ENCODE measurements at regions not wholly inside any gene's neighbourhood (a gene's known extent, or its start where the extent isn't known, plus 50 kb on each side); places are given as distances from the start of the nearest gene placed in this dataset.

DNA sequence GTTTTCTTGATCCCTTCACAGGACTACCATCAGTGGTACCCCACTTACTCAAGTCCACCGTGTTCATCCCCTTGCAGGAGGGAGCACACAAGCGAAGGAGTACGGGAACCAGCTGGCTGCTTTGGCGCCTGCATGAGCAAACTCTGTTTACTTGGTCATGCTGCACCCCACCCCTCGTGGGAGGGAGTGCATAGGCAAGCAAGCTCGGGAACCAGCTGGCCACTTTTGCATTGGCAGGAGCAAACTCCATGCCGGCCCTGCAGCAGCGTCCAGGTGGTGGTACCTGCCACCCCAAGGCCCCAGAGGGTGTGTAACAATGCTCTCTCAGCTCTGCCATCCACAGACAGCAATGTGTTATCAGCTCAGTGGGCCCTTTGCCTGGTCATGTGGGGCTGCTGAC lies 737.8 kb downstream of the FAM181B start:
- TF ChIP-seq, protein P1, sequence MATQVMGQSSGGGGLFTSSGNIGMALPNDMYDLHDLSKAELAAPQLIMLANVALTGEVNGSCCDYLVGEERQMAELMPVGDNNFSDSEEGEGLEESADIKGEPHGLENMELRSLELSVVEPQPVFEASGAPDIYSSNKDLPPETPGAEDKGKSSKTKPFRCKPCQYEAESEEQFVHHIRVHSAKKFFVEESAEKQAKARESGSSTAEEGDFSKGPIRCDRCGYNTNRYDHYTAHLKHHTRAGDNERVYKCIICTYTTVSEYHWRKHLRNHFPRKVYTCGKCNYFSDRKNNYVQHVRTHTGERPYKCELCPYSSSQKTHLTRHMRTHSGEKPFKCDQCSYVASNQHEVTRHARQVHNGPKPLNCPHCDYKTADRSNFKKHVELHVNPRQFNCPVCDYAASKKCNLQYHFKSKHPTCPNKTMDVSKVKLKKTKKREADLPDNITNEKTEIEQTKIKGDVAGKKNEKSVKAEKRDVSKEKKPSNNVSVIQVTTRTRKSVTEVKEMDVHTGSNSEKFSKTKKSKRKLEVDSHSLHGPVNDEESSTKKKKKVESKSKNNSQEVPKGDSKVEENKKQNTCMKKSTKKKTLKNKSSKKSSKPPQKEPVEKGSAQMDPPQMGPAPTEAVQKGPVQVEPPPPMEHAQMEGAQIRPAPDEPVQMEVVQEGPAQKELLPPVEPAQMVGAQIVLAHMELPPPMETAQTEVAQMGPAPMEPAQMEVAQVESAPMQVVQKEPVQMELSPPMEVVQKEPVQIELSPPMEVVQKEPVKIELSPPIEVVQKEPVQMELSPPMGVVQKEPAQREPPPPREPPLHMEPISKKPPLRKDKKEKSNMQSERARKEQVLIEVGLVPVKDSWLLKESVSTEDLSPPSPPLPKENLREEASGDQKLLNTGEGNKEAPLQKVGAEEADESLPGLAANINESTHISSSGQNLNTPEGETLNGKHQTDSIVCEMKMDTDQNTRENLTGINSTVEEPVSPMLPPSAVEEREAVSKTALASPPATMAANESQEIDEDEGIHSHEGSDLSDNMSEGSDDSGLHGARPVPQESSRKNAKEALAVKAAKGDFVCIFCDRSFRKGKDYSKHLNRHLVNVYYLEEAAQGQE (IDR thresholded peaks at IDR 0.05; ENCODE audit: insufficient read depth in 1 of 2, low read depth in 2 of 2, low read length in 1 of 2): no peak
- TF ChIP-seq, protein P2, sequence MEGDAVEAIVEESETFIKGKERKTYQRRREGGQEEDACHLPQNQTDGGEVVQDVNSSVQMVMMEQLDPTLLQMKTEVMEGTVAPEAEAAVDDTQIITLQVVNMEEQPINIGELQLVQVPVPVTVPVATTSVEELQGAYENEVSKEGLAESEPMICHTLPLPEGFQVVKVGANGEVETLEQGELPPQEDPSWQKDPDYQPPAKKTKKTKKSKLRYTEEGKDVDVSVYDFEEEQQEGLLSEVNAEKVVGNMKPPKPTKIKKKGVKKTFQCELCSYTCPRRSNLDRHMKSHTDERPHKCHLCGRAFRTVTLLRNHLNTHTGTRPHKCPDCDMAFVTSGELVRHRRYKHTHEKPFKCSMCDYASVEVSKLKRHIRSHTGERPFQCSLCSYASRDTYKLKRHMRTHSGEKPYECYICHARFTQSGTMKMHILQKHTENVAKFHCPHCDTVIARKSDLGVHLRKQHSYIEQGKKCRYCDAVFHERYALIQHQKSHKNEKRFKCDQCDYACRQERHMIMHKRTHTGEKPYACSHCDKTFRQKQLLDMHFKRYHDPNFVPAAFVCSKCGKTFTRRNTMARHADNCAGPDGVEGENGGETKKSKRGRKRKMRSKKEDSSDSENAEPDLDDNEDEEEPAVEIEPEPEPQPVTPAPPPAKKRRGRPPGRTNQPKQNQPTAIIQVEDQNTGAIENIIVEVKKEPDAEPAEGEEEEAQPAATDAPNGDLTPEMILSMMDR (IDR thresholded peaks at IDR 0.05): no peak
- TF ChIP-seq TCF7L2 (IDR thresholded peaks at IDR 0.05; ENCODE audit: low read depth, low read length) (no peak), SIN3A (IDR thresholded peaks at IDR 0.05; ENCODE audit: borderline replicate concordance, insufficient read depth, low read depth, low read length) (no peak), POLR2AphosphoS5 (IDR thresholded peaks at IDR 0.05; ENCODE audit: low read depth, low read length) (no peak)
- in situ Hi-C loops (cut with HindIII; ENCODE audit: low pct_unique_long_range_greater_than_20kb, low sequenced_read_pairs): no loop called here
- intact Hi-C loops (cut with micrococcal nuclease; ENCODE audit: unreplicated experiment): no loop called here
- no TSS peak for BruUV-seq (replicated peaks)
- H3K4me3 ChIP-seq (ENCODE audit: low read depth in 2 of 2, low read length in 2 of 2): no peak overlapping the region
- no peaks in the 10 kb centered on the region for H3K36me3 ChIP-seq (ENCODE audit: control insufficient read depth, insufficient read depth, low read length)
- no peaks in the 10 kb centered on the region for H3K9me3 ChIP-seq (ENCODE audit: control insufficient read depth, insufficient read depth, low read depth, low read length)
- H3K27ac ChIP-seq (ENCODE audit: low read length): no peak overlapping the region
- ATAC-seq (no peak), DNase-seq (ENCODE audit: low read depth, low spot score) (no peak)
- H3K4me1 ChIP-seq (ENCODE audit: control insufficient read depth, insufficient read depth, low read length): no peaks in the 10 kb centered on the region
- CTCF ChIA-PET: interaction anchor here (0.5 kb wide), 1 partner anchor 351 kb away, joined by 4 read pairs; no protein-coding TSS in a partner anchor
- H3K27me3 ChIP-seq (ENCODE audit: control insufficient read depth, insufficient read depth, low read length): no peaks in the 10 kb centered on the region
- POLR2A ChIA-PET: interaction anchor here (0.6 kb wide), 1 partner anchor 16 kb away, joined by 5 read pairs; no protein-coding TSS in a partner anchor

DNA sequence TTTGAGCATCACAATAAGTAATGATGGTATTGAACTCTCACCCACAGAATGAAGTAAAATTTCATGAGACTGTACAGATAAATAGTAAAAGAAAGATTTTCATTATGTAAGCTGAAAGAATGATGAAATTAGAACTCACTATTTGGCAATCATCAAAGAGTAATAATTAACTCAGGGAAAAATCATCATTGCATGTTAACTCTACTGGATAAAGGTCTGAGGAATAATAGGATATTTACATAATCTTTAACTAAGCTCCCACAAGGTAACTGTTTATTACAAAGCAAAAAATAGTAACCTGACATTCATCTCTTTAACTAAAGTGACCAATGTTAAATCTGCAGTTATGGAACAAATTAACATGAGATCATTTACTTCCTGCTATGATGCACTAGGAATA lies 739.9 kb downstream of the FAM181B start:
- ChIA-PET POLR2A (no interaction called here), CTCF (interaction anchor here (0.6 kb wide), 1 partner anchor 8 kb away, joined by 4 read pairs; no protein-coding TSS in a partner anchor)
- H3K27ac ChIP-seq (ENCODE audit: low read length): no peak overlapping the region
- H3K4me1 ChIP-seq (ENCODE audit: control insufficient read depth, insufficient read depth, low read length): no peaks in the 10 kb centered on the region
- in situ Hi-C loops (cut with HindIII; ENCODE audit: low pct_unique_long_range_greater_than_20kb, low sequenced_read_pairs): no loop called here
- TF ChIP-seq, protein P2 (IDR thresholded peaks at IDR 0.05): no peak
- TF ChIP-seq POLR2AphosphoS5 (IDR thresholded peaks at IDR 0.05; ENCODE audit: low read depth, low read length) (no peak), TCF7L2 (IDR thresholded peaks at IDR 0.05; ENCODE audit: low read depth, low read length) (no peak), SIN3A (IDR thresholded peaks at IDR 0.05; ENCODE audit: borderline replicate concordance, insufficient read depth, low read depth, low read length) (no peak)
- TF ChIP-seq, protein P1 (IDR thresholded peaks at IDR 0.05; ENCODE audit: insufficient read depth in 1 of 2, low read depth in 2 of 2, low read length in 1 of 2): no peak
- ATAC-seq (no peak), DNase-seq (ENCODE audit: low read depth, low spot score) (no peak)
- no peaks in the 10 kb centered on the region for H3K9me3 ChIP-seq (ENCODE audit: control insufficient read depth, insufficient read depth, low read depth, low read length)
- H3K27me3 ChIP-seq (ENCODE audit: control insufficient read depth, insufficient read depth, low read length): no peaks in the 10 kb centered on the region
- intact Hi-C loops (cut with micrococcal nuclease; ENCODE audit: unreplicated experiment): no loop called here
- H3K4me3 ChIP-seq (ENCODE audit: low read depth in 2 of 2, low read length in 2 of 2): no peak overlapping the region
- no TSS peak for BruUV-seq (replicated peaks)
- H3K36me3 ChIP-seq (ENCODE audit: control insufficient read depth, insufficient read depth, low read length): no peaks in the 10 kb centered on the region

Measured in Panc1 (cell line).